ENCODE measurements at regions not wholly inside any gene's neighbourhood (a gene's known extent, or its start where the extent isn't known, plus 50 kb on each side); places are given as distances from the start of the nearest gene placed in this dataset.

DNA sequence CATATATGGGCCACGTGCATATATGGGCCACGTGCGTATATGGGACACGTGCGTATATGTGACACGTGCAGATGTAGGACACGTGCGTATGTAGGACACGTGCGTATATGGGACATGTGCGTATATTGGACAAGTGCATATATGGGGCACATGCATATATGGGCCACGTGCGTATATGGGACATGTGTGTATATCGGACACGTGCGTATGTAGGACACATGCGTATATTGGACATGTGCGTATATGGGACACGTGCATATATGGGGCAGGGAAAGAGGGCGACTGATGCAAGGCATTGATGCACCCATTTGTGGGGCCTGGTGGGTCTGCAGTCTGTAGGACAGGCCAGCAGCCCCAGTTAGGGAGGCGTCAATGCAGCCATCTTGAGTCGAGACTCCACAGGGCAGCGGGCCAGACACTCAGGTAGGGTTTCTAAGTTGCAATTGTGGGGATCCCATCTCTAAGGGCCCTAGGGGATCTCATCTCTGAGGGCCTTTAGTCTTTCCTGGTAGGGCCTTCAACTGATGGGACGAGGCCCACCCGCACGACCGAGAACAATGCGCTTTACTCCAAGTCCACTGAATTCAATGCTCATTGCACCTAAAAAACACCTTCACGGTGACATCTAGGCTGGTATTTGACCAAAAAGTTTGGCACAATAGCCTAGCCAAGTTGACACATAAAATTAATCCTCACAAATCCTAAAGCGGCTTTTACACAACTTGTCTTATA is 92.3 kb upstream of the ZNF516 start:
- no peaks in the 10 kb centered on the region for H4K20me1 ChIP-seq (ENCODE audit: insufficient read depth, low read length)
- no peak overlapping the region for H3K56ac ChIP-seq (ENCODE audit: extremely low read depth, insufficient read depth, low read length)
- no peak overlapping the region for H4K8ac ChIP-seq (ENCODE audit: low read depth in 2 of 2, low read length in 2 of 2)
- no peak overlapping the region for H2AFZ ChIP-seq (replicated peaks; ENCODE audit: low read length, poor library complexity)
- in situ Hi-C loops (cut with MboI; ENCODE audit: low sequenced_read_pairs) (no loop called here), dilution Hi-C loops (cut with HindIII; ENCODE audit: low sequenced_read_pairs, unreplicated experiment) (no loop called here), intact Hi-C loops (cut with micrococcal nuclease) (no loop called here)
- H3K36me3 ChIP-seq (ENCODE audit: control insufficient read depth, insufficient read depth, low read length): no peaks in the 10 kb centered on the region
- no peaks in the 10 kb centered on the region for H3K9me3 ChIP-seq (ENCODE audit: control insufficient read depth, insufficient read depth, low read length)
- H3K79me1 ChIP-seq (ENCODE audit: low read depth in 1 of 2, low read length in 2 of 2): no peaks in the 10 kb centered on the region
- peaks cover 7% of the 10 kb centered on the region for H3K9me1 ChIP-seq (ENCODE audit: insufficient read depth, low read length)
- H3K4me3 ChIP-seq (ENCODE audit: insufficient read depth, low read depth, low read length): no peak overlapping the region
- no peak overlapping the region for H2BK120ac ChIP-seq (ENCODE audit: low read depth, low read length)
- no TSS peak for BruUV-seq (replicated peaks)
- no peak overlapping the region for H3K23ac ChIP-seq (ENCODE audit: low read depth, low read length)
- H2BK20ac ChIP-seq (ENCODE audit: low read depth, low read length): no peak overlapping the region
- TF ChIP-seq CHD1 (IDR thresholded peaks at IDR 0.05; ENCODE audit: low read depth, low read length): no peak
- TF ChIP-seq, protein P1, sequence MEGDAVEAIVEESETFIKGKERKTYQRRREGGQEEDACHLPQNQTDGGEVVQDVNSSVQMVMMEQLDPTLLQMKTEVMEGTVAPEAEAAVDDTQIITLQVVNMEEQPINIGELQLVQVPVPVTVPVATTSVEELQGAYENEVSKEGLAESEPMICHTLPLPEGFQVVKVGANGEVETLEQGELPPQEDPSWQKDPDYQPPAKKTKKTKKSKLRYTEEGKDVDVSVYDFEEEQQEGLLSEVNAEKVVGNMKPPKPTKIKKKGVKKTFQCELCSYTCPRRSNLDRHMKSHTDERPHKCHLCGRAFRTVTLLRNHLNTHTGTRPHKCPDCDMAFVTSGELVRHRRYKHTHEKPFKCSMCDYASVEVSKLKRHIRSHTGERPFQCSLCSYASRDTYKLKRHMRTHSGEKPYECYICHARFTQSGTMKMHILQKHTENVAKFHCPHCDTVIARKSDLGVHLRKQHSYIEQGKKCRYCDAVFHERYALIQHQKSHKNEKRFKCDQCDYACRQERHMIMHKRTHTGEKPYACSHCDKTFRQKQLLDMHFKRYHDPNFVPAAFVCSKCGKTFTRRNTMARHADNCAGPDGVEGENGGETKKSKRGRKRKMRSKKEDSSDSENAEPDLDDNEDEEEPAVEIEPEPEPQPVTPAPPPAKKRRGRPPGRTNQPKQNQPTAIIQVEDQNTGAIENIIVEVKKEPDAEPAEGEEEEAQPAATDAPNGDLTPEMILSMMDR (conservative IDR thresholded peaks at IDR 0.05; ENCODE audit: low read depth, low read length): no peak
- TF ChIP-seq CEBPB (IDR thresholded peaks at IDR 0.05; ENCODE audit: low read depth, low read length): no peak
- no peak for TF ChIP-seq MAZ (IDR thresholded peaks at IDR 0.05; ENCODE audit: borderline replicate concordance, low read depth, low read length)
- TF ChIP-seq RFX5 (IDR thresholded peaks at IDR 0.05; ENCODE audit: low read depth, low read length): no peak
- TF ChIP-seq MXI1 (IDR thresholded peaks at IDR 0.05; ENCODE audit: borderline replicate concordance, low read depth, low read length): no peak
- TF ChIP-seq RCOR1 (IDR thresholded peaks at IDR 0.05; ENCODE audit: insufficient replicate concordance, low read length): no peak
- TF ChIP-seq BHLHE40 (IDR thresholded peaks at IDR 0.05; ENCODE audit: low read depth, low read length): no peak
- TF ChIP-seq POLR2A (IDR thresholded peaks at IDR 0.05; ENCODE audit: low read depth, low read length): no peak
- TF ChIP-seq SMC3 (IDR thresholded peaks at IDR 0.05; ENCODE audit: low read depth, low read length): no peak
- TF ChIP-seq, protein P2, sequence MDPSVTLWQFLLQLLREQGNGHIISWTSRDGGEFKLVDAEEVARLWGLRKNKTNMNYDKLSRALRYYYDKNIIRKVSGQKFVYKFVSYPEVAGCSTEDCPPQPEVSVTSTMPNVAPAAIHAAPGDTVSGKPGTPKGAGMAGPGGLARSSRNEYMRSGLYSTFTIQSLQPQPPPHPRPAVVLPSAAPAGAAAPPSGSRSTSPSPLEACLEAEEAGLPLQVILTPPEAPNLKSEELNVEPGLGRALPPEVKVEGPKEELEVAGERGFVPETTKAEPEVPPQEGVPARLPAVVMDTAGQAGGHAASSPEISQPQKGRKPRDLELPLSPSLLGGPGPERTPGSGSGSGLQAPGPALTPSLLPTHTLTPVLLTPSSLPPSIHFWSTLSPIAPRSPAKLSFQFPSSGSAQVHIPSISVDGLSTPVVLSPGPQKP (IDR thresholded peaks at IDR 0.05; ENCODE audit: borderline replicate concordance, low read depth, low read length): no peak
- no peak for TF ChIP-seq MAFK (IDR thresholded peaks at IDR 0.05; ENCODE audit: low read depth, low read length)
- TF ChIP-seq FOS (IDR thresholded peaks at IDR 0.05; ENCODE audit: low read depth, low read length): no peak
- TF ChIP-seq NFE2L2 (IDR thresholded peaks at IDR 0.05; ENCODE audit: low read depth, low read length): no peak
- no peak for TF ChIP-seq RAD21 (IDR thresholded peaks at IDR 0.05; ENCODE audit: low read length)
- TF ChIP-seq, protein P3, sequence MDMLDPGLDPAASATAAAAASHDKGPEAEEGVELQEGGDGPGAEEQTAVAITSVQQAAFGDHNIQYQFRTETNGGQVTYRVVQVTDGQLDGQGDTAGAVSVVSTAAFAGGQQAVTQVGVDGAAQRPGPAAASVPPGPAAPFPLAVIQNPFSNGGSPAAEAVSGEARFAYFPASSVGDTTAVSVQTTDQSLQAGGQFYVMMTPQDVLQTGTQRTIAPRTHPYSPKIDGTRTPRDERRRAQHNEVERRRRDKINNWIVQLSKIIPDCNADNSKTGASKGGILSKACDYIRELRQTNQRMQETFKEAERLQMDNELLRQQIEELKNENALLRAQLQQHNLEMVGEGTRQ (IDR thresholded peaks at IDR 0.05; ENCODE audit: low read depth, low read length): no peak
- no peak overlapping the region for H3K14ac ChIP-seq (replicated peaks; ENCODE audit: low read depth, low read length)
- no peak overlapping the region for H3K27ac ChIP-seq (ENCODE audit: insufficient read depth, low read length)
- no peak overlapping the region for H2BK5ac ChIP-seq (ENCODE audit: low read depth, low read length, poor library complexity, severe bottlenecking)
- H4K91ac ChIP-seq (ENCODE audit: insufficient read depth, low read depth, low read length): no peak overlapping the region
- POLR2A ChIA-PET (ENCODE audit: unreplicated experiment): no interaction called here
- peaks cover 2% of the 10 kb centered on the region; the same call in 1 of the 2 replicates for H3K27me3 ChIP-seq (ENCODE audit: control insufficient read depth, insufficient read depth, low read length)
- no peak for ATAC-seq (ENCODE audit: low read depth)
- H3K9ac ChIP-seq (ENCODE audit: low read depth, low read length): no peak overlapping the region
- H3K4me2 ChIP-seq (ENCODE audit: low read depth, low read length): no peak overlapping the region
- DNase-seq: no peak
- H3K4me1 ChIP-seq (ENCODE audit: control insufficient read depth, insufficient read depth, low read length): 0 out of 2 replicates have a peak, but pooled peaks cover 2% of the 10 kb centered on the region
- H3K18ac ChIP-seq (ENCODE audit: low read depth, low read length): no peak overlapping the region
- H2AK5ac ChIP-seq (ENCODE audit: low read depth, low read length): 0 out of 2 replicates have a peak overlapping the region, but pooled peaks have one; percentile 36
- WGBS, 2 experiments (ENCODE audit: extremely low coverage in 2 of 2, insufficient read length in 1 of 2): 100% methylated on average over 23 of the region's 30 CpGs; no CpG with 5 or more reads in 1 of the 2 experiments
- no peak overlapping the region for H4K5ac ChIP-seq (ENCODE audit: low read depth, low read length)
- H2BK15ac ChIP-seq (ENCODE audit: low read depth, low read length): no peak overlapping the region
- H3K4ac ChIP-seq (ENCODE audit: low read depth, low read length): no peak overlapping the region
- CTCF ChIA-PET: no interaction called here
- no peak overlapping the region for H2AK9ac ChIP-seq (replicated peaks; ENCODE audit: low read depth, low read length, poor library complexity)

All from IMR-90 (cell line).